ENCODE measurements at regions not wholly inside any gene's neighbourhood (a gene's known extent, or its start where the extent isn't known, plus 50 kb on each side); places are given as distances from the start of the nearest gene placed in this dataset.

- DNase-seq = no peak
- Mint-ChIP-seq H3K27me3 (ENCODE audit: unreplicated experiment) (no peaks in the 10 kb centered on the region), H3K27ac (ENCODE audit: unreplicated experiment) (no peak overlapping the region), H3K4me3 (ENCODE audit: unreplicated experiment) (no peak overlapping the region), H3K36me3 (ENCODE audit: unreplicated experiment) (no peaks in the 10 kb centered on the region), H3K9me3 (ENCODE audit: unreplicated experiment) (no peaks in the 10 kb centered on the region), H3K4me1 (ENCODE audit: low read depth, unreplicated experiment) (no peaks in the 10 kb centered on the region)
- TF ChIP-seq CTCF (IDR thresholded peaks at IDR 0.05; ENCODE audit: partially characterized antibody, unreplicated experiment) = no peak
These were observed 439.2 kb upstream of the REG3G start for GRCh38 chr2:78586316-78586715.

- H3K4me3 Mint-ChIP-seq (ENCODE audit: unreplicated experiment) = no peak overlapping the region
- no peaks in the 10 kb centered on the region for H3K36me3 Mint-ChIP-seq (ENCODE audit: unreplicated experiment)
- no peaks in the 10 kb centered on the region for H3K27me3 Mint-ChIP-seq (ENCODE audit: unreplicated experiment)
- H3K4me1 Mint-ChIP-seq (ENCODE audit: low read depth, unreplicated experiment) = no peaks in the 10 kb centered on the region
- DNase-seq = no peak
- H3K27ac Mint-ChIP-seq (ENCODE audit: unreplicated experiment) = no peak overlapping the region
- TF ChIP-seq CTCF (IDR thresholded peaks at IDR 0.05; ENCODE audit: partially characterized antibody, unreplicated experiment) = no peak
- no peaks in the 10 kb centered on the region for H3K9me3 Mint-ChIP-seq (ENCODE audit: unreplicated experiment)
These were observed 435.6 kb upstream of the REG3G start for GRCh38 chr2:78589871-78590270.

GRCh38 chr2:78592491-78592890 lies 433.0 kb upstream of the REG3G start:
- H3K27me3 Mint-ChIP-seq (ENCODE audit: unreplicated experiment) = no peaks in the 10 kb centered on the region
- H3K4me3 Mint-ChIP-seq (ENCODE audit: unreplicated experiment) = no peak overlapping the region
- no peaks in the 10 kb centered on the region for H3K9me3 Mint-ChIP-seq (ENCODE audit: unreplicated experiment)
- H3K36me3 Mint-ChIP-seq (ENCODE audit: unreplicated experiment) = no peaks in the 10 kb centered on the region
- no peak overlapping the region for H3K27ac Mint-ChIP-seq (ENCODE audit: unreplicated experiment)
- no peak for DNase-seq
- no peaks in the 10 kb centered on the region for H3K4me1 Mint-ChIP-seq (ENCODE audit: low read depth, unreplicated experiment)
- no peak for TF ChIP-seq CTCF (IDR thresholded peaks at IDR 0.05; ENCODE audit: partially characterized antibody, unreplicated experiment)

GRCh38 chr2:78601113-78601512 lies 424.4 kb upstream of the REG3G start:
- H3K27me3 Mint-ChIP-seq (ENCODE audit: unreplicated experiment) = no peaks in the 10 kb centered on the region
- H3K9me3 Mint-ChIP-seq (ENCODE audit: unreplicated experiment) = no peaks in the 10 kb centered on the region
- no peaks in the 10 kb centered on the region for H3K36me3 Mint-ChIP-seq (ENCODE audit: unreplicated experiment)
- peaks cover under 1% of the 10 kb centered on the region for H3K4me1 Mint-ChIP-seq (ENCODE audit: low read depth, unreplicated experiment)
- DNase-seq = no peak
- H3K4me3 Mint-ChIP-seq (ENCODE audit: unreplicated experiment) = no peak overlapping the region
- TF ChIP-seq CTCF (IDR thresholded peaks at IDR 0.05; ENCODE audit: partially characterized antibody, unreplicated experiment) = no peak
- H3K27ac Mint-ChIP-seq (ENCODE audit: unreplicated experiment) = no peak overlapping the region

- Mint-ChIP-seq H3K4me1 (ENCODE audit: low read depth, unreplicated experiment) (peaks cover 10% of the 10 kb centered on the region), H3K9me3 (ENCODE audit: unreplicated experiment) (peaks cover 3% of the 10 kb centered on the region), H3K4me3 (ENCODE audit: unreplicated experiment) (no peak overlapping the region), H3K36me3 (ENCODE audit: unreplicated experiment) (no peaks in the 10 kb centered on the region), H3K27ac (ENCODE audit: unreplicated experiment) (no peak overlapping the region), H3K27me3 (ENCODE audit: unreplicated experiment) (no peaks in the 10 kb centered on the region)
- DNase-seq = no peak
- TF ChIP-seq CTCF (IDR thresholded peaks at IDR 0.05; ENCODE audit: partially characterized antibody, unreplicated experiment) = no peak
These were observed 422.6 kb upstream of the REG3G start for GRCh38 chr2:78602862-78603261.
